IPS-NIHi7 (cell line): ENCODE measurements at regions not wholly inside any gene's neighbourhood (a gene's known extent, or its start where the extent isn't known, plus 50 kb on each side); places are given as distances from the start of the nearest gene placed in this dataset.
"Not testable (repeated sequence)": the region's sequence is repeated elsewhere in the genome, so short reads cannot be mapped to it uniquely, and the experiment has no call there.

Experiments
- DNase-seq: peaks from one replicate; pipeline ENCODE4 v3.0.0; 2012; ENCODE audit warnings: mixed read lengths; ENCODE audit errors: extremely low spot score

- DNase-seq, result no peak
Observed at GRCh38 chr17:53633856-53634255, 188.9 kb upstream of the KIF2B start.

- no peak for DNase-seq
Observed at GRCh38 chr17:53631486-53631885, 191.2 kb upstream of the KIF2B start.

- no peak for DNase-seq
Observed at GRCh38 chr17:53630638-53631037, 192.1 kb upstream of the KIF2B start.

GRCh38 chr17:53630115-53630514, 192.6 kb upstream of the KIF2B start:
- DNase-seq, result no peak

GRCh38 chr17:53629188-53629587, 193.5 kb upstream of the KIF2B start:
- no peak for DNase-seq

- DNase-seq, result no peak
Observed at GRCh38 chr17:53628011-53628410, 194.7 kb upstream of the KIF2B start.

GRCh38 chr17:53627511-53627910, 195.2 kb upstream of the KIF2B start:
- no peak for DNase-seq

- no peak for DNase-seq
Observed at GRCh38 chr17:53626286-53626685, 196.4 kb upstream of the KIF2B start.

GRCh38 chr17:53619025-53619424, 203.7 kb upstream of the KIF2B start:
- no peak for DNase-seq

GRCh38 chr17:53608208-53608607, 214.5 kb upstream of the KIF2B start:
- not testable (repeated sequence) for DNase-seq

- peak; percentile 24 for DNase-seq
Observed at GRCh38 chr17:53607475-53607874, 215.3 kb upstream of the KIF2B start.

GRCh38 chr17:53588317-53588716, 234.4 kb upstream of the KIF2B start:
- DNase-seq, result no peak

- DNase-seq, result no peak
Observed at GRCh38 chr17:53574038-53574437, 248.7 kb upstream of the KIF2B start.

GRCh38 chr17:53571342-53571741, 251.4 kb upstream of the KIF2B start:
- no peak for DNase-seq

GRCh38 chr17:53570731-53571130, 252.0 kb upstream of the KIF2B start:
- DNase-seq, result no peak

- no peak for DNase-seq
Observed at GRCh38 chr17:53560953-53561352, 261.8 kb upstream of the KIF2B start.

GRCh38 chr17:53548252-53548651, 274.5 kb upstream of the KIF2B start:
- DNase-seq, result no peak

- no peak for DNase-seq
Observed at GRCh38 chr17:53543472-53543871, 279.3 kb upstream of the KIF2B start.

GRCh38 chr17:53538129-53538617, 284.6 kb upstream of the KIF2B start:
- no peak for DNase-seq

- no peak for DNase-seq
Observed at GRCh38 chr17:53527473-53527872, 295.3 kb upstream of the KIF2B start.

GRCh38 chr17:53525590-53525989, 297.1 kb upstream of the KIF2B start:
- no peak for DNase-seq

- DNase-seq, result no peak
Observed at GRCh38 chr17:53516636-53517035, 306.1 kb upstream of the KIF2B start.

GRCh38 chr17:53499277-53499676, 323.4 kb upstream of the KIF2B start:
- DNase-seq, result no peak

GRCh38 chr17:53496356-53496755, 326.4 kb upstream of the KIF2B start:
- no peak for DNase-seq

- DNase-seq, result no peak
Observed at GRCh38 chr17:53492532-53492931, 330.2 kb upstream of the KIF2B start.
